H1 (cell line): ENCODE measurements at regions not wholly inside any gene's neighbourhood (a gene's known extent, or its start where the extent isn't known, plus 50 kb on each side); places are given as distances from the start of the nearest gene placed in this dataset.

Experiments used
- CTCF ChIA-PET: fragments of 300-600 bp; sonication (Branson Sonifier 250); formaldehyde crosslinking; loops from one replicate; lab custom pipeline; 2021; ENCODE audit not compliant: partially characterized antibody; lab: Charles Lee
- POLR2A ChIA-PET: fragments of 300-600 bp; sonication (Branson Sonifier 250); formaldehyde crosslinking; loops from one replicate; lab custom pipeline; 2021; ENCODE audit warnings: inconsistent platforms; ENCODE audit not compliant: partially characterized antibody; lab: Charles Lee
- DNase-seq, 2 experiments: peaks; one replicate each; pipeline versions ENCODE4 v3.0.0 to v3.0.0-alpha.2; 2010 to 2022; ENCODE audit warnings: low spot score in 2 of 2, low read depth in 1 of 2, mixed read lengths in 1 of 2
- FAIRE-seq: peaks from 2 replicates; lab custom pipeline; 2011; peaks lifted over from hg19 to GRCh38; lab: Jason Lieb, UNC
- H2AFZ ChIP-seq: 2 replicates; pipeline ENCODE4 v1.8.1; 2012; ENCODE audit warnings: low read length, inconsistent platforms
- H2AK5ac ChIP-seq: 2 replicates; pipeline ENCODE4 v1.6.1; 2013; ENCODE audit warnings: low read depth, low read length
- H2BK120ac ChIP-seq: replicated peaks from 2 replicates; pipeline ENCODE3; 2013; ENCODE audit warnings: low read depth, low read length, inconsistent platforms
- H2BK12ac ChIP-seq: 2 replicates; pipeline ENCODE4 v1.6.1; 2013; ENCODE audit warnings: low read depth, low read length
- H2BK15ac ChIP-seq: 2 replicates; pipeline ENCODE4 v1.6.1; 2013; ENCODE audit warnings: low read length
- H2BK20ac ChIP-seq: 2 replicates; pipeline ENCODE4 v1.6.1; 2013; ENCODE audit warnings: low read length
- H2BK5ac ChIP-seq: 2 replicates; pipeline ENCODE4 v1.6.1; 2013; ENCODE audit warnings: low read depth, low read length
- H3K14ac ChIP-seq: 2 replicates; pipeline ENCODE4 v1.6.1; 2013; ENCODE audit warnings: inconsistent platforms; ENCODE audit not compliant: insufficient read length
- H3K18ac ChIP-seq: 2 replicates; pipeline ENCODE4 v1.6.1; 2013; ENCODE audit warnings: low read length; ENCODE audit errors: extremely low read depth
- H3K23ac ChIP-seq: 2 replicates; pipeline ENCODE4 v1.6.1; 2013; ENCODE audit warnings: inconsistent platforms; ENCODE audit not compliant: insufficient read length
- H3K23me2 ChIP-seq: 2 replicates; pipeline ENCODE4 v1.6.1; 2013; ENCODE audit warnings: low read depth, low read length
- H3K27ac ChIP-seq: 2 replicates; pipeline ENCODE4 v1.6.1; 2011; ENCODE audit warnings: low read depth, low read length, inconsistent platforms
- H3K27me3 ChIP-seq, 4 experiments: replicated peaks in 1 of 4; 1 replicate in 1 of 4; 2 replicates in 3 of 4; pipeline versions ENCODE4 v1.6.1 to v1.8.1; 2011 to 2013; ENCODE audit warnings: low read length in 3 of 4, mild to moderate bottlenecking in 3 of 4, inconsistent platforms in 2 of 4, mixed read lengths in 2 of 4, moderate library complexity in 1 of 4; ENCODE audit not compliant: control insufficient read depth in 3 of 4, insufficient read depth in 3 of 4; ENCODE audit errors: extremely low read depth in 1 of 4
- H3K36me3 ChIP-seq, 4 experiments: 2 replicates each; pipeline versions ENCODE4 v1.6.1 to v1.8.1; 2011 to 2013; ENCODE audit warnings: mild to moderate bottlenecking in 4 of 4, low read length in 3 of 4, moderate library complexity in 2 of 4, control low read depth in 1 of 4, inconsistent platforms in 1 of 4; ENCODE audit not compliant: insufficient read depth in 4 of 4, control insufficient read depth in 2 of 4
- H3K4ac ChIP-seq: replicated peaks from 2 replicates; pipeline ENCODE3; 2013; ENCODE audit warnings: low read length, low read depth, mixed read lengths, inconsistent platforms; ENCODE audit not compliant: insufficient read length
- H3K4me1 ChIP-seq, 4 experiments: replicated peaks in 1 of 4; 1 replicate in 1 of 4; 2 replicates in 3 of 4; pipeline versions ENCODE4 v1.6.1 to v1.8.1; 2011 to 2013; ENCODE audit warnings: low read length in 3 of 4, inconsistent platforms in 2 of 4, mixed read lengths in 1 of 4; ENCODE audit not compliant: insufficient read depth in 4 of 4, control insufficient read depth in 3 of 4
- H3K4me2 ChIP-seq, 2 experiments: 2 replicates each; pipeline versions ENCODE4 v1.6.1 to v1.8.1; 2011 to 2013; ENCODE audit warnings: low read depth in 2 of 2, low read length in 2 of 2, control low read depth in 1 of 2, inconsistent platforms in 1 of 2, mild to moderate bottlenecking in 1 of 2; ENCODE audit not compliant: insufficient read depth in 1 of 2
- H3K4me3 ChIP-seq, 4 experiments: fragments of 200-600, 300-600 bp in 1 of 4; sonication (generic), shearing (Covaris generic), sonication (Bioruptor Twin) in 1 of 4; 2 replicates each; pipeline versions ENCODE4 v1.5.1 to v1.8.1; 2011 to 2016; ENCODE audit warnings: low read length in 4 of 4, low read depth in 3 of 4, control low read depth in 2 of 4, inconsistent platforms in 2 of 4, mild to moderate bottlenecking in 2 of 4, mixed read lengths in 1 of 4, moderate library complexity in 1 of 4; ENCODE audit not compliant: insufficient read depth in 2 of 4; ENCODE audit errors: extremely low read depth in 1 of 4
- H3K56ac ChIP-seq: replicated peaks from 2 replicates; pipeline ENCODE3; 2013; ENCODE audit warnings: low read depth, mild to moderate bottlenecking, mixed read lengths, low read length, inconsistent platforms; ENCODE audit not compliant: insufficient read length
- H3K79me1 ChIP-seq: 2 replicates; pipeline ENCODE4 v1.6.1; 2013; ENCODE audit warnings: low read depth, low read length, control low read depth
- H3K79me2 ChIP-seq, 2 experiments: 2 replicates each; pipeline versions ENCODE4 v1.6.1 to v1.8.1; 2012 to 2013; ENCODE audit warnings: low read length in 2 of 2, mild to moderate bottlenecking in 2 of 2, inconsistent platforms in 1 of 2; ENCODE audit not compliant: insufficient read depth in 2 of 2, control insufficient read depth in 1 of 2
- H3K9ac ChIP-seq, 4 experiments: replicated peaks in 1 of 4; 1 replicate in 1 of 4; 2 replicates in 3 of 4; pipeline versions ENCODE4 v1.6.1 to v1.8.1; 2011 to 2013; ENCODE audit warnings: low read depth in 3 of 4, low read length in 3 of 4, control low read depth in 2 of 4, mild to moderate bottlenecking in 2 of 4, moderate library complexity in 2 of 4, inconsistent platforms in 1 of 4; ENCODE audit errors: extremely low read depth in 1 of 4
- H3K9me3 ChIP-seq, 2 experiments: 2 replicates each; pipeline versions ENCODE4 v1.6.1 to v1.8.1; 2012 to 2013; ENCODE audit warnings: mild to moderate bottlenecking in 2 of 2, moderate library complexity in 2 of 2, control low read depth in 1 of 2, inconsistent platforms in 1 of 2, low read depth in 1 of 2, low read length in 1 of 2, mixed read lengths in 1 of 2; ENCODE audit not compliant: insufficient read depth in 2 of 2
- H4K20me1 ChIP-seq, 2 experiments: replicated peaks in 1 of 2; 2 replicates each; pipeline versions ENCODE3 to v1.8.1; 2011 to 2013; ENCODE audit warnings: inconsistent platforms in 2 of 2, low read length in 2 of 2, mild to moderate bottlenecking in 1 of 2; ENCODE audit not compliant: insufficient read depth in 2 of 2, control insufficient read depth in 1 of 2
- H4K5ac ChIP-seq: 2 replicates; pipeline ENCODE4 v1.6.1; 2013; ENCODE audit warnings: low read length, low read depth, mixed read lengths, inconsistent platforms; ENCODE audit not compliant: insufficient read length
- H4K8ac ChIP-seq: 2 replicates; pipeline ENCODE4 v1.8.0; 2013; ENCODE audit warnings: mild to moderate bottlenecking, moderate library complexity, low read length, inconsistent platforms; ENCODE audit not compliant: insufficient read depth; ENCODE audit errors: extremely low read depth
- H4K91ac ChIP-seq: replicated peaks from 2 replicates; pipeline ENCODE3; 2013; ENCODE audit warnings: low read length, mixed read lengths, inconsistent platforms; ENCODE audit not compliant: insufficient read length
- WGBS, 2 experiments: shearing (Covaris generic) in 1 of 2; methylation state at CpG; one replicate each; pipeline versions ENCODE4 v1.1.6 to v1.1.7; 2013 to 2015; ENCODE audit warnings: low lambda C conversion rate in 2 of 2, mixed read lengths in 2 of 2, inconsistent platforms in 1 of 2, low coverage in 1 of 2, missing lambda C conversion rate in 1 of 2; ENCODE audit not compliant: insufficient replicate concordance in 2 of 2, insufficient coverage in 1 of 2, insufficient read length in 1 of 2; ENCODE audit errors: extremely low coverage in 1 of 2, missing lambda C conversion rate in 1 of 2; 5-methylcytosine and 5-hydroxymethylcytosine counted together
- TF ChIP-seq, protein P1 (sequence below), 3 experiments: IDR thresholded peaks; 1 replicate in 2 of 3; 2 replicates in 1 of 3; pipeline versions ENCODE4 v1.5.1 to v1.6.1; 2011; ENCODE audit warnings: low read length in 3 of 3, mild to moderate bottlenecking in 3 of 3, inconsistent platforms in 2 of 3, low read depth in 1 of 3, moderate library complexity in 1 of 3; ENCODE audit not compliant: insufficient read depth in 1 of 3; ENCODE audit errors: control extremely low read depth in 1 of 3

GRCh38 chr18:77676910-77677309, 427.3 kb downstream of the GALR1 start:
- Histone ChIP-seq H3K4me1 (peaks cover 0 to 3% (median 2%) of the 10 kb centered on the region in 4 experiments; a peak in 2 of 7 replicates), H2BK20ac (no peak overlapping the region), H2BK15ac (no peak overlapping the region), H4K91ac (no peak overlapping the region), H2BK12ac (no peak overlapping the region), H3K23ac (no peak overlapping the region), H3K9me3 (no peaks in the 10 kb centered on the region), H3K27ac (no peak overlapping the region), H2BK5ac (no peak overlapping the region), H4K20me1 (no peaks in the 10 kb centered on the region), H3K56ac (no peak overlapping the region), H3K18ac (no peak overlapping the region), H3K9ac (no peak overlapping the region), H3K23me2 (no peaks in the 10 kb centered on the region), H4K5ac (no peak overlapping the region), H3K4me3 (0 out of 8 replicates have a peak overlapping the region, but pooled peaks of 2 of the 4 experiments have one; percentile 0 to 8), H3K14ac (no peak overlapping the region), H3K36me3 (no peaks in the 10 kb centered on the region), H2BK120ac (no peak overlapping the region), H3K4ac (no peak overlapping the region), H3K27me3 (no peaks in the 10 kb centered on the region), H2AK5ac (no peak overlapping the region), H3K4me2 (peak overlapping the region; percentile 44 to 51; a peak in 3 of 4 replicates), H3K79me2 (no peaks in the 10 kb centered on the region), H3K79me1 (no peaks in the 10 kb centered on the region), H2AFZ (0 out of 2 replicates have a peak overlapping the region, but pooled peaks have one; percentile 43), H4K8ac (no peak overlapping the region)
- FAIRE-seq (peak; percentile 55), DNase-seq (peak; percentile 10 to 59)
- POLR2A ChIA-PET, result no interaction called here
- WGBS, 2 experiments, result 26% methylated on average over 10 of the region's 10 CpGs; no CpG with 5 or more reads in 1 of the 2 experiments
- TF ChIP-seq, protein P1, sequence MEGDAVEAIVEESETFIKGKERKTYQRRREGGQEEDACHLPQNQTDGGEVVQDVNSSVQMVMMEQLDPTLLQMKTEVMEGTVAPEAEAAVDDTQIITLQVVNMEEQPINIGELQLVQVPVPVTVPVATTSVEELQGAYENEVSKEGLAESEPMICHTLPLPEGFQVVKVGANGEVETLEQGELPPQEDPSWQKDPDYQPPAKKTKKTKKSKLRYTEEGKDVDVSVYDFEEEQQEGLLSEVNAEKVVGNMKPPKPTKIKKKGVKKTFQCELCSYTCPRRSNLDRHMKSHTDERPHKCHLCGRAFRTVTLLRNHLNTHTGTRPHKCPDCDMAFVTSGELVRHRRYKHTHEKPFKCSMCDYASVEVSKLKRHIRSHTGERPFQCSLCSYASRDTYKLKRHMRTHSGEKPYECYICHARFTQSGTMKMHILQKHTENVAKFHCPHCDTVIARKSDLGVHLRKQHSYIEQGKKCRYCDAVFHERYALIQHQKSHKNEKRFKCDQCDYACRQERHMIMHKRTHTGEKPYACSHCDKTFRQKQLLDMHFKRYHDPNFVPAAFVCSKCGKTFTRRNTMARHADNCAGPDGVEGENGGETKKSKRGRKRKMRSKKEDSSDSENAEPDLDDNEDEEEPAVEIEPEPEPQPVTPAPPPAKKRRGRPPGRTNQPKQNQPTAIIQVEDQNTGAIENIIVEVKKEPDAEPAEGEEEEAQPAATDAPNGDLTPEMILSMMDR (IDR thresholded peaks at IDR 0.05; ENCODE audit: control extremely low read depth in 1 of 3, insufficient read depth in 1 of 3, low read depth in 1 of 3, low read length in 3 of 3), result no peak
- CTCF ChIA-PET, result interaction anchor here (0.6 to 0.9 kb wide), 2 partner anchors 21 to 29 kb away, joined by 3 read pairs; no protein-coding TSS in a partner anchor
